Neural progenitor cell (in vitro differentiated cells): ENCODE measurements at regions not wholly inside any gene's neighbourhood (a gene's known extent, or its start where the extent isn't known, plus 50 kb on each side); places are given as distances from the start of the nearest gene placed in this dataset.

Experiments used
- DNase-seq: peaks from one replicate; pipeline ENCODE4 v3.0.0-alpha.2; 2016; ENCODE audit warnings: low spot score
- H2AFZ ChIP-seq: fragments of 200-600 bp; sonication (generic); replicated peaks from 2 replicates; pipeline ENCODE4 v1.6.1; 2016; ENCODE audit warnings: antibody characterized with exemption
- H3F3A ChIP-seq: fragments of 200-600 bp; sonication (generic); 2 replicates; pipeline ENCODE4 v1.6.1; 2016; ENCODE audit warnings: antibody characterized with exemption, low read depth
- H3K27ac ChIP-seq: fragments of 200-600 bp; sonication (generic); 2 replicates; pipeline ENCODE4 v1.5.1; 2016; ENCODE audit warnings: mild to moderate bottlenecking
- H3K27me3 ChIP-seq: fragments of 200-600 bp; sonication (generic); 2 replicates; pipeline ENCODE4 v1.6.1; 2016; ENCODE audit warnings: mild to moderate bottlenecking, moderate library complexity
- H3K36me3 ChIP-seq: fragments of 200-600 bp; sonication (generic); 2 replicates; pipeline ENCODE4 v1.5.1; 2016
- H3K4me1 ChIP-seq: fragments of 200-600 bp; sonication (generic); 2 replicates; pipeline ENCODE4 v1.6.1; 2016; ENCODE audit warnings: mixed run types
- H3K4me2 ChIP-seq: fragments of 200-600 bp; sonication (generic); 2 replicates; pipeline ENCODE4 v1.6.1; 2016
- H3K4me3 ChIP-seq: fragments of 200-600 bp; sonication (generic); 2 replicates; pipeline ENCODE4 v1.5.1; 2016
- H3K79me2 ChIP-seq: fragments of 200-600 bp; sonication (generic); 2 replicates; pipeline ENCODE4 v1.6.1; 2016; ENCODE audit warnings: low read depth
- H3K9ac ChIP-seq: fragments of 200-600 bp; sonication (generic); 2 replicates; pipeline ENCODE4 v1.6.1; 2016
- H3K9me3 ChIP-seq: fragments of 200-600 bp; sonication (generic); 2 replicates; pipeline ENCODE4 v1.5.1; 2016; ENCODE audit warnings: low read depth
- H4K20me1 ChIP-seq: fragments of 200-600 bp; sonication (generic); 2 replicates; pipeline ENCODE4 v1.6.1; 2016; ENCODE audit warnings: low read depth
- H3K27ac Mint-ChIP-seq: 3 replicates; pipeline ENCODE4 v1.8.0; 2021; ENCODE audit warnings: mixed read lengths
- H3K27me3 Mint-ChIP-seq: 2 replicates; pipeline ENCODE4 v1.8.0; 2022; ENCODE audit warnings: low read depth, mild to moderate bottlenecking, inconsistent platforms, moderate library complexity, mixed read lengths; ENCODE audit not compliant: insufficient read depth
- H3K36me3 Mint-ChIP-seq: 3 replicates; pipeline ENCODE4 v1.8.0; 2021; ENCODE audit warnings: mixed read lengths
- H3K4me1 Mint-ChIP-seq: 3 replicates; pipeline ENCODE4 v1.8.0; 2021; ENCODE audit warnings: mixed read lengths
- H3K4me3 Mint-ChIP-seq: 3 replicates; pipeline ENCODE4 v1.8.0; 2021; ENCODE audit warnings: mild to moderate bottlenecking, moderate library complexity, mixed read lengths
- H3K9me3 Mint-ChIP-seq: 3 replicates; pipeline ENCODE4 v1.8.0; 2020; ENCODE audit warnings: mixed read lengths
- CTCF ChIP-seq: fragments of 200-600 bp; sonication (generic); IDR thresholded peaks from 2 replicates; pipeline ENCODE4 v1.5.1; 2017; ENCODE audit warnings: antibody characterized with exemption, mild to moderate bottlenecking
- EZH2 ChIP-seq: fragments of 200-600 bp; sonication (generic); IDR thresholded peaks from 2 replicates; pipeline ENCODE4 v1.6.1; 2017; ENCODE audit warnings: antibody characterized with exemption, mild to moderate bottlenecking, moderate library complexity
- EZH2phosphoT487 ChIP-seq: fragments of 200-600 bp; sonication (generic); IDR thresholded peaks from 2 replicates; pipeline ENCODE4 v1.6.1; 2017; ENCODE audit warnings: antibody characterized with exemption

DNA sequence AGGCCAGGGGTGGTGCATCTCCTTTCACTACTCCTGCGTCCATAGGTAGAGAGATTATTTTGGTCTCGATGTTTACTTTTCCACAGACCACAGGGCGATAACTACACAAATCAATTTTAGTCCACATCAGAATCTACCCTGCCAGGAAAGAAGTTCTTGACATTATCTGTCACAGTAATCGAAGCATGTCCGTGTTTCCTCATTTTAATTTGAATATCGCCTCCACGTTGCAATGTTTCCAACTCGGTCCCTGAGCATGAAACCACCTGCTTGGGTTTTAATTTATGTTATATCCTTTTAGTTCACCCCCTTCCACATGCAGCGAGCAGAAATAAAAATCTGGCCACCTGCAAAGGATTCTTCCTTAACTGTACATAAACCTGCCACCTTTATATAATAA, 100.1 kb upstream of the ATXN3L start:
- no peak overlapping the region for H2AFZ ChIP-seq
- no peak for DNase-seq
- Mint-ChIP-seq H3K4me3 (no peak overlapping the region), H3K9me3 (peaks cover 17% of the 10 kb centered on the region), H3K4me1 (peaks cover 14% of the 10 kb centered on the region), H3K27me3 (no peaks in the 10 kb centered on the region), H3K36me3 (no peaks in the 10 kb centered on the region), H3K27ac (no peak overlapping the region)
- H4K20me1 ChIP-seq: no peaks in the 10 kb centered on the region
- no peaks in the 10 kb centered on the region for H3K36me3 ChIP-seq
- H3K79me2 ChIP-seq: no peaks in the 10 kb centered on the region
- H3K4me1 ChIP-seq: peaks cover 6% of the 10 kb centered on the region
- H3K4me2 ChIP-seq: no peak overlapping the region
- no peaks in the 10 kb centered on the region for H3K27me3 ChIP-seq
- no peak overlapping the region for H3K4me3 ChIP-seq
- no peak overlapping the region for H3K27ac ChIP-seq
- H3K9me3 ChIP-seq: no peaks in the 10 kb centered on the region
- TF ChIP-seq CTCF: no peak
- TF ChIP-seq EZH2: no peak
- no peak for TF ChIP-seq EZH2phosphoT487
- H3K9ac ChIP-seq: no peak overlapping the region
- H3F3A ChIP-seq: no peaks in the 10 kb centered on the region

DNA sequence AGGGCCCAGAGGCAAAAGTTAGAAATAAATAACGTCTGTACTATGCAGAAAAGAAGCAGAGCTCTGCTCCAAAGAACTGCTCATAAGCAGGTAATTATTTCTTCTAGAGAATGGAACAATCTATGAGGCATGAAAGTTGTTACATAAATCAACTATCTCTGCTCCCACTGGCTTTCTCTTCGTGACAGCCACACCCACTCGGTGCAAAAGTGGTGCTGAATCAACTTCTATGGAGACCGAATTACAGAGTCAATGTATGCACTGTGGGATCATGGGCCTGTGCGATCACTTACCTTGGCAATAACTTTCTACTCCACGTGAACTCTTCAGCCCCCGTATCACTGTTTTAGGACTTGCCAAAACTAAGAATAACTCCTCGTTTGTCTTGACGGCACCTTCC, 99.4 kb upstream of the ATXN3L start:
- Histone ChIP-seq H3K27me3 (no peaks in the 10 kb centered on the region), H3K9ac (no peak overlapping the region), H3K27ac (no peak overlapping the region), H3F3A (no peaks in the 10 kb centered on the region), H4K20me1 (no peaks in the 10 kb centered on the region), H3K9me3 (no peaks in the 10 kb centered on the region), H3K36me3 (no peaks in the 10 kb centered on the region), H3K4me2 (no peak overlapping the region), H3K79me2 (no peaks in the 10 kb centered on the region), H2AFZ (no peak overlapping the region), H3K4me3 (no peak overlapping the region), H3K4me1 (peaks cover 12% of the 10 kb centered on the region)
- H3K4me1 Mint-ChIP-seq: peaks cover 20% of the 10 kb centered on the region
- no peak overlapping the region for H3K4me3 Mint-ChIP-seq
- H3K27ac Mint-ChIP-seq: no peak overlapping the region
- peaks cover 15% of the 10 kb centered on the region for H3K9me3 Mint-ChIP-seq
- H3K36me3 Mint-ChIP-seq: no peaks in the 10 kb centered on the region
- TF ChIP-seq EZH2 (no peak), CTCF (no peak), EZH2phosphoT487 (no peak)
- DNase-seq: no peak
- H3K27me3 Mint-ChIP-seq: no peaks in the 10 kb centered on the region

- Mint-ChIP-seq H3K27ac (no peak overlapping the region), H3K27me3 (no peaks in the 10 kb centered on the region), H3K4me3 (no peak overlapping the region), H3K4me1 (peaks cover 21% of the 10 kb centered on the region), H3K9me3 (peaks cover 12% of the 10 kb centered on the region), H3K36me3 (no peaks in the 10 kb centered on the region)
- DNase-seq: no peak
- H3K4me1 ChIP-seq: peaks cover 16% of the 10 kb centered on the region
- peaks cover 3% of the 10 kb centered on the region for H3F3A ChIP-seq
- no peak overlapping the region for H3K9ac ChIP-seq
- no peaks in the 10 kb centered on the region for H3K79me2 ChIP-seq
- H2AFZ ChIP-seq: peak overlapping the region; percentile 9
- no peaks in the 10 kb centered on the region for H4K20me1 ChIP-seq
- TF ChIP-seq CTCF (no peak), EZH2phosphoT487 (no peak), EZH2 (no peak)
- H3K27me3 ChIP-seq: no peaks in the 10 kb centered on the region
- H3K4me2 ChIP-seq: no peak overlapping the region
- no peak overlapping the region for H3K4me3 ChIP-seq
- no peaks in the 10 kb centered on the region for H3K9me3 ChIP-seq
- no peaks in the 10 kb centered on the region for H3K36me3 ChIP-seq
- H3K27ac ChIP-seq: no peak overlapping the region
Observed at GRCh38 chrX:13418126-13419097, 98.6 kb upstream of the ATXN3L start.
